OCI-M2 (cell line): ENCODE measurements at regions not wholly inside any gene's neighbourhood (a gene's known extent, or its start where the extent isn't known, plus 50 kb on each side); places are given as distances from the start of the nearest gene placed in this dataset.
"Not testable (repeated sequence)": the region's sequence is repeated elsewhere in the genome, so short reads cannot be mapped to it uniquely, and the experiment has no call there.

Source experiments
- DNase-seq: peaks from one replicate; lab custom pipeline; 2025; ENCODE audit not compliant: unreplicated experiment; lab: John Stamatoyannopoulos, UW

DNA sequence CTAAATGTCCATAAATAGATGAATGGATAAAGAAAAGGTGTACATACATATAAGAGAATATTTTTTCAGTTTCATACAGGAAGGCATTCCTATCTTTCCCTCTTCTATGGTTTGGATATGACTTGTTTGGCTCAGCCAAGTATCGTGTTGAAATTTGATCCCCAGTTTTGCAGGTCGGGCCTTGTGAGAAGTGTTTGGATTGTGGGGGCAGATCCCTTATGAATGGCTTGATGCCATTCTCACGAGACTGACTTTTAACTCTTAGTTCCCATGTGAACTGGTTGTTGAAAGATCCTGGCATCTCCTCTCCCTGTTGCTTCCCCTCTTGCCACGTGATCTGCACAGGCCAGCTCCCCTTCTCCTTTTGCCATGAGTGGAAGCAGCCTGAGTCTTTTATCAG is 421.1 kb upstream of the FTMT start:
- no peak for DNase-seq

DNA sequence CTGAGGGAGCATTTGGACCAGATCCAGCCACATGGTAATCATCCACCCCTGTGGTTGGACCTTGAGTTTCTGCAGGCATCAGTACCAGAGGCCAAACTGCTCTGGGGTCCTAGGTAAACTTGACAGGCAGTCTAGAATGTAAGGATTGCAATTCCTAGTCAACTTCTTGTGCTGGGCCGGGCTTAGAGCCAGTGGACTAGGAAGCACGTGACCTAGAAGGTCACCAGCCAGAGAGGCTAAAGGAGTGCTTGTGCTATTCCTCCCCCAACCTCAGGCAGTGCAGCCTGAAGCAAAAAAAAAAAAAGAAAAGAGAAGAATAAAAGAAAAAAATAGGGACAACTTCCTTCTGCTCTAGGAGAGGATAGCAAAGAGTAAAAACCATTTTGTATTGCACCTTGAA is 406.2 kb upstream of the FTMT start:
- DNase-seq: no peak

DNA sequence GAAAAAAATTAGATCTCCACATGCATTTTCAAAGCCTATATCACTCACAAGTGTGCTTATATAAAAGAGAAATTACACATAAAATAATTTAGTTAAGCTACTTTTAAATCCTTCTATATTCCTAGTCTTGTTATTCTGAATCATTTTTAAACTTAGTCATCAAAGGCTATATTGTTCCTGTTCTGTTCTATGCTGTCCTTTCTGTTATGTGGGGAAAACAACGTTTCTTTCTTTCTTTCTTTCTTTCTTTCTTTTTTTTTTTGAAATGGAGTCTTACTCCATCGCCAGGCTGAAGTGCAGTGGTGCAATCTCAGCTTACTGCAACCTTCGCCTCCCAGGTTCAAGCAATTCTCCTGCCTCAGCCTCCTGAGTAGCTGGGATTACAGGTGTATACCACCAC is 389.2 kb upstream of the FTMT start:
- DNase-seq: no peak

DNA sequence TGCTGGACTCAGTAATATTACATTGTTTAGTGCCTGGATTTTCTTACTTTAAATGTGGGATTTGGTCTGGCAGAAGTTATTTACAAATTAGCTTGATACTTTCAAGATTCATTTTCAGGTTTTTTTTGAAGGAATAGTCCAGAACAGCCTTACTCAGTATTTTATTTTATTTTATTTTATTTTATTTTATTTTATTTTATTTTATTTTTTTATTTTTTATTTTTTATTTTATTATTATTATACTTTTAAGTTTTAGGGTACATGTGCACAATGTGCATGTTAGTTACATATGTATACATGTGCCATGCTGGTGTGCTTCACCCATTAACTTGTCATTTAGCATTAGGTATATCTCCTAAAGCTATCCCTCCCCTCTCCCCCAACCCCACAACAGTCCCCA is 380.5 kb upstream of the FTMT start:
- DNase-seq: not testable (repeated sequence)

DNA sequence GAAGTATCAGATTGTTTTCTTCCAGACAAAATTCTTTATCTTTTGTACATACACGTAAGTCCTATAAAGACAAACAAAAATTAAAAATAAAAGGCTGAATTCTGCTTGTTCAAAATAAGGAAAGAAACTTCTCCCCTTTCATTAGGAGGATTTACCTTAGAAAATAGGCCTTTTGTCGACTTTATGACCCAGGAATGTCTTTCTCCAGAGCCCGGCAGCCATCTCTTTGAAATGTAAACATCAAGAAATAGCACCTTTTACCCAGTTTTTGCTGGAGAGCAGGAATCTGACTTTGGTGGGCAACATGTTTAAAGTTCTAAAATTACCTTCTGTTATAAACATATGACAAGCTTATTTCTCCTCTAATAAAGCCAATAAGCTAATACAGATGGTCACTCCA is 373.0 kb upstream of the FTMT start:
- DNase-seq: no peak

DNA sequence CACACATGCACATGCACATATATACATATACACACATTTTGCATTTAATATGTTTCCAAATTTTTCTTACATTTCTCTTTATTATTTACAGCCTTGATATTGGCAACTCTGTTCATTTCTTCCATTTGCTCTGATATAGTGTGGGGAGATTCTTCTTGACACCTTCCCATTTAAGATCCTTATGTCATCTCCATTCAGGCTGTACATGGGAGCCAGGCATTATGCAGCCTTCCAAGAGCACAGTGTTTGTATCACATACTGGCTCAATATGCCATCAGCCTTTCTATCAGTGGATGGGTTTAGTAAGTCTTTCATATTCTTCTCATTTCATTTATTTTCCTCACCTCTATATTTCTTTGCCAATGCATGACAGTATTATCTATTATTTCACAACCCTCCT is 372.3 kb upstream of the FTMT start:
- DNase-seq: no peak

DNA sequence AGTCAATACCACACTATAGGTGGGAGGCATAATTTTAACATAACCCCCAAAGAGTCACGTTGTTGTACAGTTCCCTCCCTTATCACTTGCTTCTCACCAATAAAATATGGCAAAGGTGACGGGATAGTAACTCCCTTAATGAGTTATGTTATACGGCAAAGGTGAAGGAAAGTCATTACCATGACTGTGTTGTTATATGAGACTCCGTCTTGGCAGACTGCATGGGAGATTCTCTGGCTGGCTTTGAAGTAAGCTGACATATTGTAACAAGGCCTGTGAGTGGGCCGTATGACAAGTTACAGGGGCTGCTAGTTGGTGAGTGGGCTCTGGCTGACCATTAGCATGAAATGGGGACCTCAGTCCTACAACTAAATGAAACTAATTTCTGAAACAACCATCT is 366.4 kb upstream of the FTMT start:
- DNase-seq: no peak

DNA sequence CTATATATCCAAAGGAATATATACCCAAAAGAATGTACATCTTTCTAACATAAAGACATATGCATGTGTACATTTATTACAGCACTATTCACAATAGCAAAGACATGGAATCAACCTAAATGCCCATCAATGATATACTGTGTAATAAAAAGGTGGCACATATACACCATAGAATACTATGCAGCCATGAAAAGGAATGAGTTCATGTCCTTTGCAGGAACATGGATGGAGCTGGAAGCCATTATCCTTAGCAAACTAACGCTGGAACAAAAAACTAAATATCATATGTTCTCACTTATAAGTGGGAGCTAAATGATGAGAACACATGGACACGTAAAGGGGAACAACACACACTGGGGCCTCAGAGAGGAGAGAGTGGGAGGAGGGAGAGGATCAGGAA is 365.7 kb upstream of the FTMT start:
- DNase-seq: not testable (repeated sequence)

DNA sequence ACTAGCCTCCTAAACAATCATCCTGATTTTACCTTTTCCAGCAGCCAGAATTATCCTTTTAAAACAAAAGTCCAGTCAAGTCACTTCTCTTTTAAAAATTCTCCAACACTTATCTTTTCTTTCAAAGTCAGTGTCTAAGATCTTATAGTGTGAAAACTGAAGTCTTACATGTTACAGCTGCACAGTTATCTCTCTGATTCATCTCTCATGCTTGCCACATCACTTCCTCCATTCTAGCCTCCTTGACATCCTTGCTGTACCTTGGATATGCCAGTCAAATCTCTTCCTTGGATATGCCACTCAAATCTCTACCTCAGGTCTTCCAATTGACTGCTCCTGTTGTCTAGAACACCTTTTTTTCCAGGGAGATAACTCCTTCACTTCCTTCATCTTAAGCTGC is 361.7 kb upstream of the FTMT start:
- no peak for DNase-seq

DNA sequence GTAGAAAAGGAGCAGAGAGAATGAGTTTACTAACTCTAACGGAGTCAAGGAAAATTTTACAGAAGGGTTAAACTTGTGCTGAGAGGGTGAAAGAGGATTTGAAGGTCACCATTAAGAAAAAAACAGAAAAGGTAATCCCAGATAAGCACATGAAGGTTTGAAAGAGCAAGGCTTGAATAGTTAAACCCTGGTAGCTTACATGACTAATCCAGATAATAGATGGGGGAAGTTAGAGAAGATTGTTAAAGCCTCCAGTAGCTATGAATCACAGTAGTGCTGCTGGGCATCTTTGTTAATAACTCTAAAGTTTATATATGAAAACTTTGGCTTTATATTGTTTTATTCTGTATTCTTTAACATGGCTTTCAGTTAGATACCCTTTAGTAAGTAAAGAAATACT is 354.5 kb upstream of the FTMT start:
- DNase-seq: no peak

DNA sequence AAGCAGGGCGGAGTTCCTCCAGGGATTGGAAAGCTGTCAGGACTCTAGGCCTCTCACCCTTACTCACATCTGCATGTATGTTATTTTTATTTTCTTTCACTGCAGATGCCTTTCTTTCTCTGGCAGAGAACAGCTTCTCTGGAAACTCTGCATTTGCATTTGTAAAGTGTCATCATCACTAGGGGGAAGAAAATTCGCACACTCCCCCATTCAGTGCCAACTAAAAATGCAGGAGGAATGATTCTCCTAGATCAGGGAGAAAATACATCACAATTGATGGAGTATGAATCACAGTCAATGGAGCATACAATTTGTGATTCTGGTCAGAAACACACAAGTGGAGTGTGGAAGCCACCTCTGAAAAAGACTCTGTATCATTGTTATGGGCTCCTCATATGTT is 351.4 kb upstream of the FTMT start:
- no peak for DNase-seq

DNA sequence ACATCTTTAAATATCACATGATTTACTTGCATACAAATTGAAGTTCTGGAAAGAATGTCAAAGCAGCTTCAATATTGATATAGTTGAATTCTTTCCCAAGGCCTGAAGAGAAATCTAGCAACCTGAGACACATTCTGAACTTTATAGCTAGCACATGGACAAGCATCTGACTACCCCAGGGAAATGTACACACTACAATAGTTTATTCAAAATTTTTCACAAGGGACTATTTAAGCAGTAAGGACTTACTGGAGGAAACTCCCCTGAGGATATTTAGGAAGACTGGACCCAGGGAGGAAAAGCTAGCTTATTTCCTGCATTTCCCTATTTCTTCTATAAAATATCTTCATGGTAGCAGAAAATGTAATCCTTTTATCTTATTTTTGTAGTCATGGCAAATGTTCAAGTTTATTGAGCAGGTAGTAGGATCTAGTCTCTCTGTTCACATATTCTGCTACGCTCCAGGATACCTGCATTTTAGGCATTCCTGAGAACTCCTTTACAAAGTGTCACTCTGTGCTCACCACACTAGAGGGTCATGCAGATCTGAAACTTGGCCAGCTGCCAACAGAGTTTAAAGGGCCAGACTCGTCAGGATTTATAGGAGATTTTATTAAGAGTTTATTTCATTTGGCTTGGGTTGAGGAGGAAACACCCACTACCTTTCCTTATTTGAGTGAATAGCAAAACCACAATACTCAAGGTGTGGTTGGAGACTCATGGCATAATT is 348.4 kb upstream of the FTMT start:
- no peak for DNase-seq

DNA sequence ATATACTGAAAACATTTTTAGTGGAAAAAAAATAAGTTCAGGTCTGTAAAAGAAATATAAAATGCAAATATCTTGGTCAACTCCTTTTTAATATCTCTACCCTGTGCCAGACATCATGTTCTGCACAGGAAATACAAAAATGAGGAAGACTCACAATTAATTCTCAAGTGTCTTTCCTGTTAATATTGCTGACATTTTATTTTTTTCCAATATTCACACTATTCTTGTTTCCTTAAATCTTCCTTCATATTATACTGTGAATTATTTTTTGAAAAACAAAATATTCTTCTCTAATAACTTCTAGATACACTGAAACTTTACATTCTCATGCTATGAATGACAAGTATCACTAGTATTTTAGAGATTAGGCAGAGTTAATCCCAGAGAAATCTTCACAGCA is 334.7 kb upstream of the FTMT start:
- no peak for DNase-seq

DNA sequence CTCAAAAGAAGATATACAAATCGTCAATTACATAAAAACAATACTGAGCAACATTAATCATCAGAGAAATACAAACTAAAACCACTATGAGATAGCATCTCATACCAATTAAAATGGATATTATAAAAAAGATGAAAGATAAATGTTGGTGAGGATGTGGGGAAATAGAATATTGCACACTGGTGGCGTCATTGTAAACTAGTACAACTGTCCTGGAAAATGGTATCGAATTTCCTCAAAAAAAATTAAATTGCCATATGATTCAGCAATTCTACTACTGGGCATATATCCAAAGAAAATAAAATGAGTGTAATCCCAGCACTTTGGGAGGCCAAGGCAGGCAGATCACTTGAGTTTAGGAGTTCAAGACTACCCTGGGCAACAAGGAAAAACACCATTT is 326.0 kb upstream of the FTMT start:
- no peak for DNase-seq

DNA sequence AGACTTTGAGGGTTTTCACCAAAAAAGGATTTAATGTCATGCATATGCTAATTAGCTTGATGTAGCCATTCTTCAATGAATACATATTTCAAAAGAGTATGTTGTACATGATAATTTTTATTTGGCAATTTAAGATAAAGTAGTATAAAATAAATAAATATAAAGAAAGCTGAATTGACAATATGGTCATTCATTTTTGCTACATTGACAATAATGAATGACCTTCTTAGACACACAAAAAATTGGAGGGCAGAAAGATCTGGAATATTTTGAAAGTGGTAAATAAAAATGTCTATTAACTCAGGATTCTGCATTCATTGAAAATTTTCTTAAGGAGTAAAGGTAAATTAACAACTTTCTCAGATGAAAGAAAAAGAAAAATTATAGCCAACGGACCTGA is 324.8 kb upstream of the FTMT start:
- no peak for DNase-seq

DNA sequence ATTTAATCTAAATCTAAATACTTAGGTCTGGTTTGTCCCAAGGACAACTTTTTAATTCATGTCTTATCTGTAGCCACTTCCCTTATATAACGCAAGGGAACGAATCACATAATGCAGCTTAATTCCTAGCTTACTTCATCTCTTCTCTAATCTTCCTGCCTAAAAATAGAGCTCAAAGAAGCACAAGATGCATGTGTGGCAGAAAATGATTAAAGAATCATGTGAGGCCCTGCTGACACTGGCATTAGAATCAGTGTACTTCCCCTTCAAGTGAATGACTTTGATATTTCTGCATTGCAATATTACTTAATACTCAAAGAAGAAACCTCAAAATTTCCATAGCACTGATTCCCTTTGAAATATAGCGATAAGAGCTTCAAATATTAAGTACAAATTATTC is 317.9 kb upstream of the FTMT start:
- DNase-seq: no peak

DNA sequence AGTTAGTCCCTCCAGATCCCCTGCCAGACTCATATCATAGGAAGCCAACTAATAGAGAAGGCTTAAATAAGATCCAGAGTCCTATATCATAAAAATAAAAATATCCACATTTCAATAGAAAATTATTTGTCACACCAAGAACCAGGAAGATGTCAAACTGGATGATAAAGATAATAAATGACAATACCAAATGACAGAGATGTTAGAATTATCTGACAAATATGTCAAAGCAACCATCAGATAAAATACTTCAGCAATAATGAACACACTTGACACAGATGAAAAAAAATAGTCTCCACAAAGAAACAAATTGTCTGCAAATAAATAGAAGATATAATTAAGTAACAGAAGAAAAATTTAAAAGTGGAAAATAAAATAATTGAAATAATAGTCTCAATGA is 300.7 kb upstream of the FTMT start:
- DNase-seq: no peak

DNA sequence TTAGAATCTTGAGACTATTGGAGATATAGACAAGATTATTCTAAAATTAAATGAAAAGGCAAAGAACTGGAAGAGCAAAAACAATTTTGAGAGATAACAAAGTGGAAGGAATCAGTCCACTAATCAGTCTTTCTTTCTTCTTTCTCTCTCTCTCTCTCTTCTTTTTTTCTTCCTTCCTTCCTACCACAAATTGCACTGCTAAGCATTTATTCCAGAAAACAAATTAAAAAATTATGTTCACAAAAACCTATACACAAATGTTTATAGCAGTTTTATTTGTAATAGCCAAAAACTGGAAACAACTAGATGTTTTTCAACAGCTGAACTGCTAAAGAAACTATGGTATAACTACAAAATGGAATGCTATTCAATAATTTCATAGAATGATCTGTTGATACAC is 291.9 kb upstream of the FTMT start:
- DNase-seq: no peak

DNA sequence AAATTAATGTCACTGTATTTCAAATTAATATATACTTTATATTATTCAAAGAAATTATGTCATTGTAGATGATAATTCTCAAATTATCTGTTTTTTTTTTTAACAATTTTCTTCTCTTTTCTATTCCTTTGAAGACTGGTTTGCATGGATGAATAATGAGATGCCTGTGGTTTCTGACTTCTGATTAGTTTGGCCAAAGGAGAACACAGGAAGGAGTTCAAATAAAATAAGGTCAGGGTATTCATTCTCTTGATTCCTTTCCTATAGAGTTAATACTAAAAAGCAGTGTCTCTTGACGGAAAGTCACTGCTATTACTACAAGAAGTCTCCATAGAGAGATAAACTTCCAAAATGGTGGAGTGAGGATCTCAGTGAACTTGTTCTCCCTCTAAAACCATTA is 279.6 kb upstream of the FTMT start:
- DNase-seq: no peak

DNA sequence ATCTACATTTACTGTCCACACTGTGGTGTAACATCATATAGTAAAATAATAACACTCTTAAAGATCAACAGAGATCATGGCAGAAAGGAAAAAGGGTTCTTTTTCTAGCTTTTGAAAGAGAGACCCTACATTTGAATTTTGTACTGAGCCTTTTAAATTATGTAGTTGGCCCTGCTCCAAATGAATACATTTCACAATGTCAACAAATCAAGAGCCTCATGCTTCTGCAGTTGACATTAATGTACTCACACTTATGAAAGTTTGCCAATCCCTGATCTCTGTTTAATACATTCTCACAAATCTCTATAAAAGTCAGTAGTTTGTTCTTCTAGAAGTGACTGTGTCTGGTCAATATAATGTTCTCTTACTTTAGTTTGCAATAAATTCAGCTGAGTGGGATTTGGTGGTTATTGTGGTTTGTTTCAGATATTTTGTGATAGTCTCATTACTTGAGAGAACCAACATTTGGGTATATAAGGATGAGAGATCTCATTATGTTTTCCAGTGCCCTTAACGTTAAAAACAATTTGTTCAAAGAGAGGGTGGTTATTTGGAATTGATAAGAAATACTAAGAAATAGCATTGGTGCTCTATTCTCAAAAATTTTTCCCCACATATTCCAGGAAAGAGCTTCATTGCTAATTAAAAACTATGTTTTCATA is 277.8 kb upstream of the FTMT start:
- DNase-seq: no peak

DNA sequence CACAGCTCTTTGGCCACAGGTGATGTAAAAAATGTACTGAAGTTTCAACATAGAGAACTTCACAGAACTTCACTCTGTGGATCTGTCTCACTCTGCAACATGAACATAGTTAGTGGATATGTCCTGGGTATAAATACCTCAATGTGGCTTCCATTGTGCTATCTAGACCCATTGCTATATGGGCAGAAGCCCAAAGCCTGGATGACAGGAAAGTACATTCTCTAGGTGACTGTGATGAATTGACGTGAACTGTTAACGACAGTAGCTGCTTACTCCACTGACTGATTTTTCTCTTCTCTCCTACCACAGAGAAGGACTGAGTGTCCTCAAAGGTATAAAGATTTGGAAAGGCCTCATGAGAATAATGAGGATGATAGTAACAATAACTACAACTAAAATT is 270.1 kb upstream of the FTMT start:
- DNase-seq: no peak

DNA sequence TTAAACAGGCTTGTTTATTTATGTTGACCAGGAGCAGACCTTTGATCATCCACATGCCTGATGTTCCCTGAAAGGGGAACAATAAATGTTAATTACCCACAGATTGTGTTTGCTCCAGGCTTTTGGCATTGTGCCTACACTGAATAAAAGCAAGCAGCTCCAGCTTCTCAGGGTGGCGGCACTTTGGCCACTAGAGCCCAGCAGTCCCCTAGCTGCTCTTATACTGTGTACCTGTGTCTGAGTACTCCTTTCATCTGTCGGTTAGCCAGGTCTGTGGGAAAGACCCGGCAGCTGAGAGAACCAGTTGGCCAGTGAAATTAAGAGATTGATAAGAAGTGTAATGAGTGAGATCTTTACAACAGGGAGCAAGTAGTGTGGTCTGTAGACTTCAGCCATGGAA is 254.8 kb upstream of the FTMT start:
- DNase-seq: no peak

DNA sequence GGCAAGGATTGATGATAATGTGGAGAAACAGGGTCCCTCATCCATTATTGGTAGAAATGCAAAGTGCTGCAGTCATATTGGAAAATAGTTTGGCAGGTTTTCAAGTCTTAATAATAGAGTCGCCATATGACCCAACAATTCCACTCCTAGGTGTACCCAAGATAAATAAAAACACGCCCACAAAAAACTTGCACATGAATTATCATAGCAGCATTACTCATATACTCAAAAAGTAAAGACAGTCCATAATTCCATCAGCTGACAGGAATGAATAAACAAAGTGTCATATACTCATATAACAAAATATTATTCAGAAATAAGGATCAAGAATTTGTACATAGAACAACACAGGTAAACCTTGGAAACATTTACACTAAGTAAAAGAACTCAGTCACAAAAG is 242.9 kb upstream of the FTMT start:
- DNase-seq: no peak
